ENCODE measurements at regions not wholly inside any gene's neighbourhood (a gene's known extent, or its start where the extent isn't known, plus 50 kb on each side); places are given as distances from the start of the nearest gene placed in this dataset.

GRCh38 chr4:165610679-165611437, 232.1 kb downstream of the CPE start:
- DNase-seq (ENCODE audit: low read depth) = no peak
- H3K4me3 ChIP-seq (ENCODE audit: low read length) = no peak overlapping the region

GRCh38 chr4:165612936-165613335, 234.1 kb downstream of the CPE start:
- no peak for DNase-seq (ENCODE audit: low read depth)
- no peak for TF ChIP-seq CTCF (conservative IDR thresholded peaks at IDR 0.05; ENCODE audit: low read length)
- no peak overlapping the region for H3K4me3 ChIP-seq (ENCODE audit: low read length)

More at GRCh38 chr4:165610679-165611437, 232.1 kb downstream of the CPE start:
- no peak for TF ChIP-seq CTCF (conservative IDR thresholded peaks at IDR 0.05; ENCODE audit: low read length)

- no peak overlapping the region for H3K4me3 ChIP-seq (ENCODE audit: low read length)
- DNase-seq (ENCODE audit: low read depth) = no peak
- no peak for TF ChIP-seq CTCF (conservative IDR thresholded peaks at IDR 0.05; ENCODE audit: low read length)
Observed at GRCh38 chr4:165613581-165613980, 234.8 kb downstream of the CPE start.

GRCh38 chr4:165620913-165621312, 242.1 kb downstream of the CPE start:
- TF ChIP-seq CTCF (conservative IDR thresholded peaks at IDR 0.05; ENCODE audit: low read length) = no peak
- DNase-seq (ENCODE audit: low read depth) = no peak
- no peak overlapping the region for H3K4me3 ChIP-seq (ENCODE audit: low read length)

- H3K4me3 ChIP-seq (ENCODE audit: low read length) = no peak overlapping the region
- no peak for DNase-seq (ENCODE audit: low read depth)
- TF ChIP-seq CTCF (conservative IDR thresholded peaks at IDR 0.05; ENCODE audit: low read length) = no peak
Observed at GRCh38 chr4:165621983-165622382, 243.2 kb downstream of the CPE start.

GRCh38 chr4:165625281-165625680, 246.5 kb downstream of the CPE start:
- no peak for DNase-seq (ENCODE audit: low read depth)
- TF ChIP-seq CTCF (conservative IDR thresholded peaks at IDR 0.05; ENCODE audit: low read length) = no peak
- no peak overlapping the region for H3K4me3 ChIP-seq (ENCODE audit: low read length)

- TF ChIP-seq CTCF (conservative IDR thresholded peaks at IDR 0.05; ENCODE audit: low read length) = no peak
- DNase-seq (ENCODE audit: low read depth) = no peak
- no peak overlapping the region for H3K4me3 ChIP-seq (ENCODE audit: low read length)
Observed at GRCh38 chr4:165626316-165626715, 246.7 kb upstream of the TLL1 start.
